HepG2 (cell line): ENCODE measurements at regions not wholly inside any gene's neighbourhood (a gene's known extent, or its start where the extent isn't known, plus 50 kb on each side); places are given as distances from the start of the nearest gene placed in this dataset.
"Not testable (repeated sequence)": the region's sequence is repeated elsewhere in the genome, so short reads cannot be mapped to it uniquely, and the experiment has no call there.

ENCODE experiments used
- ATAC-seq: fragments of 200-7000 bp; cut with Tn5 transposase; 3 replicates; pipeline ENCODE4 v1.9.1; 2020; ENCODE audit warnings: mild to moderate bottlenecking, moderate library complexity
- BruUV-seq: library from RNA; stranded (reverse); fragments of 400-500 nt; replicated peaks from 2 replicates; lab custom pipeline; 2021; lab: Mats Ljungman, UMichigan
- CTCF ChIA-PET: fragments of 300-600 bp; formaldehyde crosslinking; extraction: SDS; loops from one replicate; lab custom pipeline; 2021; ENCODE audit warnings: low total read pairs, inconsistent platforms, low intra/inter-chr PET ratio; lab: Yijun Ruan, JAX
- POLR2A ChIA-PET: fragments of 350-600 bp; sonication (Branson Sonifier 250); formaldehyde crosslinking; loops from one replicate; lab custom pipeline; 2020; ENCODE audit warnings: antibody characterized with exemption, inconsistent platforms; lab: Yijun Ruan, JAX
- DNase-seq: peaks from one replicate; pipeline ENCODE4 v3.0.0-alpha.2; 2015; ENCODE audit warnings: low spot score
- FAIRE-seq: peaks from 3 replicates; lab custom pipeline; 2011; peaks lifted over from hg19 to GRCh38; lab: Jason Lieb, UNC
- H2AFZ ChIP-seq: one replicate; pipeline ENCODE4 v1.6.1; 2011; ENCODE audit warnings: low read length, inconsistent platforms
- H3K27ac ChIP-seq: fragments of 300-600 bp; 3 replicates; pipeline ENCODE4 v1.8.0; 2011; ENCODE audit warnings: mixed run types, mild to moderate bottlenecking, mixed read lengths, low read length, inconsistent platforms; ENCODE audit not compliant: insufficient read depth; ENCODE audit errors: extremely low read length
- H3K27me3 ChIP-seq, 2 experiments: fragments of 200-600 bp in 1 of 2; 2 replicates in 1 of 2; 3 replicates in 1 of 2; pipeline versions ENCODE4 v1.6.0 to v1.8.0; 2011; ENCODE audit warnings: low read length in 2 of 2, mild to moderate bottlenecking in 2 of 2, moderate library complexity in 2 of 2, inconsistent platforms in 1 of 2; ENCODE audit not compliant: insufficient read depth in 2 of 2, control insufficient read depth in 1 of 2
- H3K36me3 ChIP-seq, 2 experiments: fragments of 200-600 bp in 1 of 2; replicated peaks in 1 of 2; 2 replicates in 1 of 2; 3 replicates in 1 of 2; pipeline versions ENCODE4 v1.5.1 to v1.8.0; 2011; ENCODE audit warnings: low read length in 2 of 2, inconsistent platforms in 1 of 2; ENCODE audit not compliant: insufficient read depth in 2 of 2, control insufficient read depth in 1 of 2
- H3K4me1 ChIP-seq: 2 replicates; pipeline ENCODE4 v1.5.1; 2012; ENCODE audit warnings: low read length, inconsistent platforms; ENCODE audit not compliant: insufficient read depth
- H3K4me2 ChIP-seq: 2 replicates; pipeline ENCODE4 v1.6.0; 2011; ENCODE audit warnings: low read depth, low read length, inconsistent platforms
- H3K4me3 ChIP-seq, 3 experiments: fragments of 200-600 bp in 1 of 3; sonication (generic), shearing (Covaris generic) in 1 of 3; replicated peaks in 1 of 3; 2 replicates each; pipeline ENCODE4 v1.5.1; 2011 to 2016; ENCODE audit warnings: low read length in 3 of 3, inconsistent platforms in 2 of 3, low read depth in 2 of 3, mild to moderate bottlenecking in 2 of 3, control low read depth in 1 of 3, mixed read lengths in 1 of 3; ENCODE audit not compliant: insufficient read depth in 1 of 3
- H3K79me2 ChIP-seq: one replicate; pipeline ENCODE4 v1.6.1; 2011; ENCODE audit warnings: low read length, inconsistent platforms; ENCODE audit not compliant: insufficient read depth
- H3K9ac ChIP-seq: 2 replicates; pipeline ENCODE4 v1.6.0; 2011; ENCODE audit warnings: mild to moderate bottlenecking, low read depth, low read length, inconsistent platforms; ENCODE audit not compliant: insufficient read depth
- H3K9me3 ChIP-seq: 2 replicates; pipeline ENCODE4 v1.5.1; 2012; ENCODE audit warnings: mild to moderate bottlenecking, low read length
- H4K20me1 ChIP-seq: 2 replicates; pipeline ENCODE4 v1.6.0; 2011; ENCODE audit warnings: inconsistent platforms, mild to moderate bottlenecking, low read length, moderate library complexity; ENCODE audit not compliant: insufficient read depth
- AKAP8 ChIP-seq: sonication (generic); formaldehyde crosslinking; IDR thresholded peaks from 2 replicates; pipeline ENCODE4 v1.5.1; 2020; ENCODE audit warnings: mild to moderate bottlenecking, missing genetic modification reagents
- BRD4 ChIP-seq: sonication (generic); formaldehyde crosslinking; IDR thresholded peaks from 2 replicates; pipeline ENCODE4 v1.4.0; 2020; ENCODE audit warnings: missing genetic modification reagents
- CHCHD3 ChIP-seq: sonication (generic); formaldehyde crosslinking; IDR thresholded peaks from 2 replicates; pipeline ENCODE4 v1.8.0; 2022; ENCODE audit warnings: mild to moderate bottlenecking, missing genetic modification reagents, moderate library complexity
- DRAP1 ChIP-seq: IDR thresholded peaks from 2 replicates; pipeline ENCODE4 v1.6.1; 2016; ENCODE audit warnings: missing genetic modification reagents, missing compliant biosample characterization
- JUND ChIP-seq: sonication (generic); formaldehyde crosslinking; IDR thresholded peaks from 2 replicates; pipeline ENCODE4 v1.8.0; 2022; ENCODE audit warnings: mild to moderate bottlenecking, missing genetic modification reagents
- MBNL3 ChIP-seq: fragments of 250-450 bp; sonication (Bioruptor Pico); conservative IDR thresholded peaks from 2 replicates; pipeline ENCODE4 v1.8.0; 2022; ENCODE audit warnings: mild to moderate bottlenecking, inconsistent platforms
- MLX ChIP-seq: IDR thresholded peaks from 2 replicates; pipeline ENCODE4 v1.6.1; 2016
- SMAD3 ChIP-seq: sonication (generic); formaldehyde crosslinking; IDR thresholded peaks from 2 replicates; pipeline ENCODE4 v1.4.0; 2020; ENCODE audit warnings: missing genetic modification reagents
- TEAD3 ChIP-seq: optimal IDR thresholded peaks from 2 replicates; pipeline ENCODE3; 2016; ENCODE audit warnings: borderline replicate concordance
- TIGD3 ChIP-seq: sonication (generic); formaldehyde crosslinking; IDR thresholded peaks from 2 replicates; pipeline ENCODE4 v1.5.1; 2020; ENCODE audit warnings: mild to moderate bottlenecking, missing genetic modification reagents, borderline replicate concordance
- TOE1 ChIP-seq: sonication (generic); formaldehyde crosslinking; IDR thresholded peaks from 2 replicates; pipeline ENCODE4 v1.4.0; 2020; ENCODE audit warnings: mild to moderate bottlenecking, missing genetic modification reagents
- ZBTB20 ChIP-seq: sonication (generic); formaldehyde crosslinking; IDR thresholded peaks from 2 replicates; pipeline ENCODE4 v1.8.1; 2023; ENCODE audit warnings: missing genetic modification reagents, low read depth, mild to moderate bottlenecking, borderline replicate concordance
- ZNF225 ChIP-seq: sonication (generic); formaldehyde crosslinking; IDR thresholded peaks from 2 replicates; pipeline ENCODE4 v1.4.0; 2020; ENCODE audit warnings: mild to moderate bottlenecking, missing genetic modification reagents
- ZNF703 ChIP-seq: sonication (generic); formaldehyde crosslinking; IDR thresholded peaks from 2 replicates; pipeline ENCODE4 v1.5.1; 2020; ENCODE audit warnings: missing genetic modification reagents, mild to moderate bottlenecking, moderate library complexity, borderline replicate concordance
- WGBS: methylation state at CpG from one replicate; pipeline ENCODE4 v1.1.6; 2017; ENCODE audit warnings: low lambda C conversion rate; 5-methylcytosine and 5-hydroxymethylcytosine counted together
- in situ Hi-C: cut with HindIII; loops from 2 replicates; pipeline ENCODE4 v1.10.0; 2017; ENCODE audit warnings: low pct_unique_long_range_greater_than_20kb; ENCODE audit not compliant: extremely low pct_ligation_motif_present
- intact Hi-C: fragments of 100-400 bp; cut with micrococcal nuclease; formaldehyde crosslinking; loops from one replicate; pipeline ENCODE4 v1.10.0; 2022; ENCODE audit not compliant: unreplicated experiment
- TF ChIP-seq, protein P1 (sequence below): sonication (generic); formaldehyde crosslinking; IDR thresholded peaks from 2 replicates; pipeline ENCODE4 v1.4.0; 2020; ENCODE audit warnings: missing genetic modification reagents, borderline replicate concordance

GRCh38 chr21:25441835-25442234, 165.4 kb downstream of the MRPL39 start:
- H3K4me2 ChIP-seq, result no peak overlapping the region
- H4K20me1 ChIP-seq, result no peaks in the 10 kb centered on the region
- ATAC-seq (no peak), DNase-seq (no peak), FAIRE-seq (no peak)
- no peaks in the 10 kb centered on the region for H3K36me3 ChIP-seq
- no peak overlapping the region for H3K27ac ChIP-seq
- no peak overlapping the region for H2AFZ ChIP-seq
- TF ChIP-seq BRD4, result no peak
- TF ChIP-seq TEAD3, result no peak
- TF ChIP-seq ZNF225, result no peak
- TF ChIP-seq, protein P1, sequence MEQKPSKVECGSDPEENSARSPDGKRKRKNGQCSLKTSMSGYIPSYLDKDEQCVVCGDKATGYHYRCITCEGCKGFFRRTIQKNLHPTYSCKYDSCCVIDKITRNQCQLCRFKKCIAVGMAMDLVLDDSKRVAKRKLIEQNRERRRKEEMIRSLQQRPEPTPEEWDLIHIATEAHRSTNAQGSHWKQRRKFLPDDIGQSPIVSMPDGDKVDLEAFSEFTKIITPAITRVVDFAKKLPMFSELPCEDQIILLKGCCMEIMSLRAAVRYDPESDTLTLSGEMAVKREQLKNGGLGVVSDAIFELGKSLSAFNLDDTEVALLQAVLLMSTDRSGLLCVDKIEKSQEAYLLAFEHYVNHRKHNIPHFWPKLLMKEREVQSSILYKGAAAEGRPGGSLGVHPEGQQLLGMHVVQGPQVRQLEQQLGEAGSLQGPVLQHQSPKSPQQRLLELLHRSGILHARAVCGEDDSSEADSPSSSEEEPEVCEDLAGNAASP (CRISPR knock-in tag), result no peak
- no peak for TF ChIP-seq JUND (CRISPR knock-in tag)
- TF ChIP-seq TOE1 (CRISPR knock-in tag), result no peak
- TF ChIP-seq DRAP1 (CRISPR knock-in tag), result no peak
- no peak for TF ChIP-seq ZNF703
- TF ChIP-seq AKAP8 (CRISPR knock-in tag), result no peak
- no peak for TF ChIP-seq TIGD3 (CRISPR knock-in tag)
- TF ChIP-seq SMAD3 (CRISPR knock-in tag), result no peak
- no peak for TF ChIP-seq MLX (CRISPR knock-in tag)
- no peak for TF ChIP-seq ZBTB20 (CRISPR knock-in tag)
- TF ChIP-seq CHCHD3, result no peak
- TF ChIP-seq MBNL3, result no peak
- CTCF ChIA-PET, result no interaction called here
- POLR2A ChIA-PET, result no interaction called here
- in situ Hi-C loops, result no loop called here
- H3K9me3 ChIP-seq, result peaks cover 75% of the 10 kb centered on the region
- no peaks in the 10 kb centered on the region for H3K79me2 ChIP-seq
- intact Hi-C loops, result no loop called here
- 0% methylated on average over 2 of the region's 2 CpGs for WGBS
- BruUV-seq, result no TSS peak
- H3K4me1 ChIP-seq, result no peaks in the 10 kb centered on the region
- no peaks in the 10 kb centered on the region for H3K27me3 ChIP-seq
- no peak overlapping the region for H3K4me3 ChIP-seq
- no peak overlapping the region for H3K9ac ChIP-seq

GRCh38 chr21:25437465-25437864, 169.8 kb downstream of the MRPL39 start:
- intact Hi-C loops, BruUV-seq, H3K9ac ChIP-seq, FAIRE-seq, H3K4me2 ChIP-seq, H2AFZ ChIP-seq, CTCF ChIA-PET, H3K79me2 ChIP-seq, H4K20me1 ChIP-seq, H3K4me3 ChIP-seq, H3K27me3 ChIP-seq, in situ Hi-C loops, H3K4me1 ChIP-seq, H3K27ac ChIP-seq, POLR2A ChIA-PET, ATAC-seq, DNase-seq, H3K36me3 ChIP-seq: not testable (repeated sequence)
- 3% methylated on average over 2 of the region's 2 CpGs for WGBS
- peaks cover 71% of the 10 kb centered on the region for H3K9me3 ChIP-seq
